SK-N-SH (cell line): ENCODE measurements at regions not wholly inside any gene's neighbourhood (a gene's known extent, or its start where the extent isn't known, plus 50 kb on each side); places are given as distances from the start of the nearest gene placed in this dataset.

Source experiments
- CTCF ChIA-PET: fragments of 300-600, 350-600 bp; formaldehyde crosslinking; extraction: SDS; loops from one replicate; lab custom pipeline; 2021; lab: Yijun Ruan, JAX
- POLR2A ChIA-PET: fragments of 350-600 bp; sonication (Branson Sonifier 250); formaldehyde crosslinking; extraction: SDS; loops from one replicate; lab custom pipeline; 2020; ENCODE audit warnings: antibody characterized with exemption, inconsistent platforms; lab: Yijun Ruan, JAX
- DNase-seq: peaks from one replicate; pipeline ENCODE4 v3.0.0; 2012
- H2AFZ ChIP-seq: fragments of 200-600 bp; sonication (generic); 2 replicates; pipeline ENCODE4 v1.8.1; 2016; ENCODE audit warnings: antibody characterized with exemption, mild to moderate bottlenecking, low read depth
- H3F3A ChIP-seq: fragments of 200-600 bp; sonication (generic); replicated peaks from 2 replicates; pipeline ENCODE3; 2016; ENCODE audit warnings: antibody characterized with exemption, mild to moderate bottlenecking; ENCODE audit not compliant: insufficient read depth
- H3K27ac ChIP-seq, 2 experiments: fragments of 200-500 bp in 1 of 2; fragments of 200-600 bp in 1 of 2; sonication (Bioruptor generic) in 1 of 2; sonication (generic), shearing (Covaris generic) in 1 of 2; 2 replicates each; pipeline versions ENCODE4 v1.5.1 to v1.6.1; 2014 to 2016; ENCODE audit warnings: low read depth in 2 of 2, inconsistent platforms in 1 of 2, low read length in 1 of 2, mild to moderate bottlenecking in 1 of 2, mixed read lengths in 1 of 2
- H3K27me3 ChIP-seq: fragments of 200-600 bp; sonication (generic), shearing (Covaris generic); 2 replicates; pipeline ENCODE4 v1.6.1; 2016; ENCODE audit warnings: mixed run types; ENCODE audit not compliant: insufficient read depth
- H3K36me3 ChIP-seq, 2 experiments: fragments of 200-500 bp in 1 of 2; fragments of 200-600 bp in 1 of 2; sonication (Bioruptor generic) in 1 of 2; sonication (generic) in 1 of 2; replicated peaks in 1 of 2; 2 replicates each; pipeline versions ENCODE3 to v1.5.1; 2014 to 2016; ENCODE audit warnings: low read length in 1 of 2, mild to moderate bottlenecking in 1 of 2; ENCODE audit not compliant: insufficient read depth in 2 of 2, control insufficient read depth in 1 of 2
- H3K4me1 ChIP-seq, 2 experiments: fragments of 200-500 bp in 1 of 2; fragments of 200-600 bp in 1 of 2; sonication (Bioruptor generic) in 1 of 2; sonication (generic), shearing (Covaris generic) in 1 of 2; 2 replicates each; pipeline versions ENCODE4 v1.5.1 to v1.6.1; 2014 to 2016; ENCODE audit warnings: low read depth in 1 of 2, low read length in 1 of 2, mixed run types in 1 of 2; ENCODE audit not compliant: insufficient read depth in 2 of 2, control insufficient read depth in 1 of 2
- H3K4me2 ChIP-seq: fragments of 200-600 bp; sonication (generic), shearing (Covaris generic); 2 replicates; pipeline ENCODE4 v1.6.1; 2017; ENCODE audit warnings: mixed run types
- H3K4me3 ChIP-seq, 2 experiments: fragments of 200-500 bp in 1 of 2; fragments of 200-600 bp in 1 of 2; sonication (Bioruptor generic) in 1 of 2; sonication (generic), shearing (Covaris generic) in 1 of 2; 2 replicates each; pipeline versions ENCODE4 v1.5.1 to v1.8.1; 2014 to 2016; ENCODE audit warnings: low read depth in 2 of 2, inconsistent platforms in 1 of 2, low read length in 1 of 2, mild to moderate bottlenecking in 1 of 2, mixed read lengths in 1 of 2, moderate library complexity in 1 of 2
- H3K79me2 ChIP-seq: fragments of 200-600 bp; sonication (generic); 2 replicates; pipeline ENCODE4 v1.8.1; 2017; ENCODE audit warnings: mild to moderate bottlenecking; ENCODE audit not compliant: insufficient read depth
- H3K9ac ChIP-seq: fragments of 200-600 bp; sonication (generic); 2 replicates; pipeline ENCODE4 v1.6.1; 2017; ENCODE audit warnings: mixed run types
- H3K9me2 ChIP-seq: fragments of 200-600 bp; sonication (generic); 2 replicates; pipeline ENCODE4 v1.6.1; 2017; ENCODE audit warnings: mixed run types
- H3K9me3 ChIP-seq: fragments of 200-600 bp; sonication (generic); 2 replicates; pipeline ENCODE4 v1.6.1; 2017; ENCODE audit warnings: mixed run types, mild to moderate bottlenecking, moderate library complexity
- H4K20me1 ChIP-seq: fragments of 200-600 bp; sonication (generic); 2 replicates; pipeline ENCODE4 v1.6.1; 2017; ENCODE audit warnings: mild to moderate bottlenecking, mixed run types; ENCODE audit not compliant: insufficient read depth
- EP300 ChIP-seq, 2 experiments: IDR thresholded peaks; 2 replicates each; pipeline versions ENCODE4 v1.4.0 to v1.6.1; 2012; ENCODE audit warnings: borderline replicate concordance in 1 of 2, low read depth in 1 of 2, low read length in 1 of 2
- EZH2phosphoT487 ChIP-seq: fragments of 200-600 bp; sonication (generic); IDR thresholded peaks from 2 replicates; pipeline ENCODE4 v1.6.1; 2017; ENCODE audit warnings: low read depth, mixed run types, mild to moderate bottlenecking, antibody characterized with exemption, moderate library complexity, borderline replicate concordance
- GABPA ChIP-seq: IDR thresholded peaks from 2 replicates; pipeline ENCODE4 v1.4.0; 2012; ENCODE audit warnings: low read depth, mild to moderate bottlenecking
- GATA2 ChIP-seq: sonication (generic); formaldehyde crosslinking; IDR thresholded peaks from 2 replicates; pipeline ENCODE4 v1.5.0; 2020; ENCODE audit warnings: mild to moderate bottlenecking, missing genetic modification reagents
- MXI1 ChIP-seq: IDR thresholded peaks from 2 replicates; pipeline ENCODE4 v1.6.1; 2012; ENCODE audit warnings: mild to moderate bottlenecking, low read depth, low read length, improper control_type of control experiment
- NFIC ChIP-seq: IDR thresholded peaks from 2 replicates; pipeline ENCODE4 v1.4.0; 2012; ENCODE audit warnings: borderline replicate concordance
- POLR2AphosphoS5 ChIP-seq: IDR thresholded peaks from 2 replicates; pipeline ENCODE4 v1.6.1; 2012; ENCODE audit warnings: low read depth, low read length
- RAD21 ChIP-seq: IDR thresholded peaks from 2 replicates; pipeline ENCODE4 v1.6.1; 2012; ENCODE audit warnings: mild to moderate bottlenecking, low read length
- RCOR1 ChIP-seq: fragments of 150-350 bp; IDR thresholded peaks from 2 replicates; pipeline ENCODE4 v1.6.1; 2017; ENCODE audit warnings: antibody characterized with exemption, low read length
- RXRA ChIP-seq: IDR thresholded peaks from 2 replicates; pipeline ENCODE4 v1.4.0; 2012; ENCODE audit warnings: low read depth, mild to moderate bottlenecking, borderline replicate concordance
- SMC3 ChIP-seq: IDR thresholded peaks from 2 replicates; pipeline ENCODE4 v1.6.1; 2012; ENCODE audit warnings: low read depth, low read length, improper control_type of control experiment
- TAF1 ChIP-seq: IDR thresholded peaks from 2 replicates; pipeline ENCODE4 v1.6.1; 2012; ENCODE audit warnings: low read depth, mild to moderate bottlenecking, low read length, moderate library complexity, borderline replicate concordance
- YY1 ChIP-seq: IDR thresholded peaks from 2 replicates; pipeline ENCODE4 v1.4.0; 2012; ENCODE audit warnings: low read depth, mild to moderate bottlenecking
- WGBS: methylation state at CpG from one replicate; pipeline ENCODE4 v1.1.6; 2017; ENCODE audit warnings: low lambda C conversion rate; 5-methylcytosine and 5-hydroxymethylcytosine counted together
- TF ChIP-seq, protein P1 (sequence below): IDR thresholded peaks from 2 replicates; pipeline ENCODE4 v1.6.1; 2012; ENCODE audit warnings: mild to moderate bottlenecking, low read depth, low read length, moderate library complexity
- TF ChIP-seq, protein P2 (sequence below): IDR thresholded peaks from 2 replicates; pipeline ENCODE4 v1.4.0; 2012; ENCODE audit warnings: low read depth, borderline replicate concordance
- TF ChIP-seq, protein P3 (sequence below): IDR thresholded peaks from 2 replicates; pipeline ENCODE4 v1.4.0; 2012; ENCODE audit warnings: low read depth
- TF ChIP-seq, protein P4 (sequence below): fragments of 200-600 bp; sonication (generic); IDR thresholded peaks from 2 replicates; pipeline ENCODE4 v1.6.1; 2017; ENCODE audit warnings: antibody characterized with exemption, mild to moderate bottlenecking, moderate library complexity

DNA sequence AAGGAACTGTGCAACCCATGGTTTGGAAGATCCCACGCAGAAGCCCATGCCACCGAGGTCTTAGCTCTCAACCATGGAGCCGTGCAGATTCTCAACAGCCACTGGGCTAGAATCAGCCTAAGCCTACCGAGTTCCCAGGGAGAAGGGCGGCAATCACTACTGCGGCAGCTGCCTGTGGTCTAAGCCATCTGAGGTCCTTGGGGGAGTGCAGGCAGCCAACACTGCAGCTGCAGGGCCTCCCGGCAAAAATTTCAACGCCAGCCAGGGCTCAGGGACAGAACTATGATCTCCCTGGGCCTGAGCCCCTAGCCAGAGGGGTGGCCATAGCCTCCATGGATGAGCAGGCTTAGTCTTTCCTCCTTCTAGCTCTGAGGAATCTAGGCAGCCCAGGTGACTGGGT lies 156.8 kb upstream of the CLEC14A start (continued):
- TF ChIP-seq, protein P1, sequence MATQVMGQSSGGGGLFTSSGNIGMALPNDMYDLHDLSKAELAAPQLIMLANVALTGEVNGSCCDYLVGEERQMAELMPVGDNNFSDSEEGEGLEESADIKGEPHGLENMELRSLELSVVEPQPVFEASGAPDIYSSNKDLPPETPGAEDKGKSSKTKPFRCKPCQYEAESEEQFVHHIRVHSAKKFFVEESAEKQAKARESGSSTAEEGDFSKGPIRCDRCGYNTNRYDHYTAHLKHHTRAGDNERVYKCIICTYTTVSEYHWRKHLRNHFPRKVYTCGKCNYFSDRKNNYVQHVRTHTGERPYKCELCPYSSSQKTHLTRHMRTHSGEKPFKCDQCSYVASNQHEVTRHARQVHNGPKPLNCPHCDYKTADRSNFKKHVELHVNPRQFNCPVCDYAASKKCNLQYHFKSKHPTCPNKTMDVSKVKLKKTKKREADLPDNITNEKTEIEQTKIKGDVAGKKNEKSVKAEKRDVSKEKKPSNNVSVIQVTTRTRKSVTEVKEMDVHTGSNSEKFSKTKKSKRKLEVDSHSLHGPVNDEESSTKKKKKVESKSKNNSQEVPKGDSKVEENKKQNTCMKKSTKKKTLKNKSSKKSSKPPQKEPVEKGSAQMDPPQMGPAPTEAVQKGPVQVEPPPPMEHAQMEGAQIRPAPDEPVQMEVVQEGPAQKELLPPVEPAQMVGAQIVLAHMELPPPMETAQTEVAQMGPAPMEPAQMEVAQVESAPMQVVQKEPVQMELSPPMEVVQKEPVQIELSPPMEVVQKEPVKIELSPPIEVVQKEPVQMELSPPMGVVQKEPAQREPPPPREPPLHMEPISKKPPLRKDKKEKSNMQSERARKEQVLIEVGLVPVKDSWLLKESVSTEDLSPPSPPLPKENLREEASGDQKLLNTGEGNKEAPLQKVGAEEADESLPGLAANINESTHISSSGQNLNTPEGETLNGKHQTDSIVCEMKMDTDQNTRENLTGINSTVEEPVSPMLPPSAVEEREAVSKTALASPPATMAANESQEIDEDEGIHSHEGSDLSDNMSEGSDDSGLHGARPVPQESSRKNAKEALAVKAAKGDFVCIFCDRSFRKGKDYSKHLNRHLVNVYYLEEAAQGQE = no peak
- TF ChIP-seq SMC3 = no peak

DNA sequence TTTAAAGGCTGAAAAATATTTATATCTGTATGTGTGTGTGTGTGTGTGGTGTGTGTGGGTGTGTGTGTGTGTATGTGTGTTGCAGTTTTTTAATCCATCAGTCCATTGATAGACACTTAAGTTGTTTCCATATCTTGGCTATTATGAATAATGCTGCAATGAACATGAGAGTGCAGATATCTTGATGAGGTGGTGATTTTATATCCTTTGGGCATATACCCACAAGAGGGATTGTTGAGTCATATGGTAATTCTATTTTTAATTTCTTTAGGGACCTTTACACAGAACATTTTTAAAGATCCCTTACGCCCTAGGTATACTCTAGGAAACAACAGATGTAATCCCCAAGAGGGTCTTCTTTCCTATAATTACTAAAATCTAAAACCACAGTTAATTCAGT lies 154.5 kb upstream of the CLEC14A start:
- no peak overlapping the region for H3K27ac ChIP-seq
- no peak overlapping the region for H3K4me2 ChIP-seq
- H3K9me2 ChIP-seq = no peaks in the 10 kb centered on the region
- DNase-seq = no peak
- H3K9ac ChIP-seq = no peak overlapping the region
- TF ChIP-seq EP300 (IDR thresholded peaks at IDR 0.05; ENCODE audit: borderline replicate concordance in 1 of 2, low read depth in 1 of 2, low read length in 1 of 2) = no peak
- no peak for TF ChIP-seq MXI1
- TF ChIP-seq NFIC = no peak
- TF ChIP-seq YY1 = no peak
- no peak for TF ChIP-seq POLR2AphosphoS5
- no peak for TF ChIP-seq RAD21
- TF ChIP-seq RXRA = no peak
- TF ChIP-seq, protein P2, sequence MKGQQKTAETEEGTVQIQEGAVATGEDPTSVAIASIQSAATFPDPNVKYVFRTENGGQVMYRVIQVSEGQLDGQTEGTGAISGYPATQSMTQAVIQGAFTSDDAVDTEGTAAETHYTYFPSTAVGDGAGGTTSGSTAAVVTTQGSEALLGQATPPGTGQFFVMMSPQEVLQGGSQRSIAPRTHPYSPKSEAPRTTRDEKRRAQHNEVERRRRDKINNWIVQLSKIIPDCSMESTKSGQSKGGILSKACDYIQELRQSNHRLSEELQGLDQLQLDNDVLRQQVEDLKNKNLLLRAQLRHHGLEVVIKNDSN = no peak
- TF ChIP-seq GATA2 (CRISPR knock-in tag) = no peak
- no peak for TF ChIP-seq EZH2phosphoT487
- TF ChIP-seq GABPA = no peak
- TF ChIP-seq, protein P3, sequence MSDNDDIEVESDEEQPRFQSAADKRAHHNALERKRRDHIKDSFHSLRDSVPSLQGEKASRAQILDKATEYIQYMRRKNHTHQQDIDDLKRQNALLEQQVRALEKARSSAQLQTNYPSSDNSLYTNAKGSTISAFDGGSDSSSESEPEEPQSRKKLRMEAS = no peak
- TF ChIP-seq RCOR1 = no peak
- TF ChIP-seq, protein P4, sequence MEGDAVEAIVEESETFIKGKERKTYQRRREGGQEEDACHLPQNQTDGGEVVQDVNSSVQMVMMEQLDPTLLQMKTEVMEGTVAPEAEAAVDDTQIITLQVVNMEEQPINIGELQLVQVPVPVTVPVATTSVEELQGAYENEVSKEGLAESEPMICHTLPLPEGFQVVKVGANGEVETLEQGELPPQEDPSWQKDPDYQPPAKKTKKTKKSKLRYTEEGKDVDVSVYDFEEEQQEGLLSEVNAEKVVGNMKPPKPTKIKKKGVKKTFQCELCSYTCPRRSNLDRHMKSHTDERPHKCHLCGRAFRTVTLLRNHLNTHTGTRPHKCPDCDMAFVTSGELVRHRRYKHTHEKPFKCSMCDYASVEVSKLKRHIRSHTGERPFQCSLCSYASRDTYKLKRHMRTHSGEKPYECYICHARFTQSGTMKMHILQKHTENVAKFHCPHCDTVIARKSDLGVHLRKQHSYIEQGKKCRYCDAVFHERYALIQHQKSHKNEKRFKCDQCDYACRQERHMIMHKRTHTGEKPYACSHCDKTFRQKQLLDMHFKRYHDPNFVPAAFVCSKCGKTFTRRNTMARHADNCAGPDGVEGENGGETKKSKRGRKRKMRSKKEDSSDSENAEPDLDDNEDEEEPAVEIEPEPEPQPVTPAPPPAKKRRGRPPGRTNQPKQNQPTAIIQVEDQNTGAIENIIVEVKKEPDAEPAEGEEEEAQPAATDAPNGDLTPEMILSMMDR = no peak
- TF ChIP-seq TAF1 = no peak
- TF ChIP-seq, protein P1 = no peak
- H2AFZ ChIP-seq = no peak overlapping the region
- no peaks in the 10 kb centered on the region for H3K36me3 ChIP-seq
- no peaks in the 10 kb centered on the region for H3K27me3 ChIP-seq
- H3K9me3 ChIP-seq = no peaks in the 10 kb centered on the region
- ChIA-PET POLR2A (no interaction called here), CTCF (no interaction called here)
- peaks cover 10% of the 10 kb centered on the region for H3F3A ChIP-seq
- no peak overlapping the region for H3K4me3 ChIP-seq
- peaks cover 0 to 14% of the 10 kb centered on the region in 2 experiments; a peak in 1 of 4 replicates for H3K4me1 ChIP-seq
- 91% methylated on average over 1 of the region's 1 CpG for WGBS
- H4K20me1 ChIP-seq = no peaks in the 10 kb centered on the region
- no peaks in the 10 kb centered on the region for H3K79me2 ChIP-seq
